Endothelial cell of umbilical vein (primary cell): ENCODE measurements at regions not wholly inside any gene's neighbourhood (a gene's known extent, or its start where the extent isn't known, plus 50 kb on each side); places are given as distances from the start of the nearest gene placed in this dataset.

Source experiments
- BruUV-seq: library from RNA; stranded (reverse); fragments of 400-500 nt; replicated peaks from 2 replicates; lab custom pipeline; 2021; lab: Mats Ljungman, UMichigan
- CTCF ChIA-PET: fragments of 300-600, 350-600 bp; sonication (Branson Sonifier 250); formaldehyde crosslinking; loops from one replicate; lab custom pipeline; 2021; ENCODE audit warnings: antibody characterized with exemption, inconsistent platforms; lab: Charles Lee
- POLR2A ChIA-PET: fragments of 300-600, 350-600 bp; sonication (Branson Sonifier 250); formaldehyde crosslinking; loops from one replicate; lab custom pipeline; 2021; ENCODE audit warnings: antibody characterized with exemption, inconsistent platforms; lab: Charles Lee
- DNase-seq: peaks from one replicate; pipeline ENCODE4 v3.0.0-alpha.2; 2011; ENCODE audit warnings: low read depth, low spot score
- FAIRE-seq: peaks from 2 replicates; lab custom pipeline; 2011; peaks lifted over from hg19 to GRCh38; lab: Jason Lieb, UNC
- H2AFZ ChIP-seq: 2 replicates; pipeline ENCODE4 v1.6.0; 2012; ENCODE audit warnings: low read depth, low read length, control low read depth, inconsistent platforms
- H3K27ac ChIP-seq: 2 replicates; pipeline ENCODE4 v1.5.1; 2011; ENCODE audit warnings: low read depth, mild to moderate bottlenecking, control low read depth, low read length, moderate library complexity; ENCODE audit not compliant: insufficient read depth
- H3K27me3 ChIP-seq, 2 experiments: 2 replicates each; pipeline versions ENCODE4 v1.6.0 to v1.6.1; 2011; ENCODE audit warnings: low read length in 2 of 2, mixed read lengths in 1 of 2; ENCODE audit not compliant: control insufficient read depth in 2 of 2, insufficient read depth in 2 of 2
- H3K36me3 ChIP-seq, 2 experiments: 2 replicates in 1 of 2; 3 replicates in 1 of 2; pipeline ENCODE4 v1.5.1; 2011; ENCODE audit warnings: low read length in 2 of 2, mild to moderate bottlenecking in 1 of 2, moderate library complexity in 1 of 2; ENCODE audit not compliant: control insufficient read depth in 2 of 2, insufficient read depth in 2 of 2; ENCODE audit errors: extremely low read depth in 1 of 2
- H3K4me1 ChIP-seq: 3 replicates; pipeline ENCODE4 v1.5.1; 2011; ENCODE audit warnings: mild to moderate bottlenecking, low read length; ENCODE audit not compliant: control insufficient read depth, insufficient read depth; ENCODE audit errors: extremely low read depth
- H3K4me2 ChIP-seq: 2 replicates; pipeline ENCODE4 v1.6.1; 2011; ENCODE audit warnings: low read length, control low read depth, mixed read lengths; ENCODE audit not compliant: insufficient read depth
- H3K4me3 ChIP-seq, 3 experiments: fragments of 200-600 bp in 1 of 3; sonication (generic), shearing (Covaris generic) in 1 of 3; replicated peaks in 1 of 3; 2 replicates each; pipeline ENCODE4 v1.5.1; 2011 to 2016; ENCODE audit warnings: control low read depth in 3 of 3, low read length in 3 of 3, mild to moderate bottlenecking in 2 of 3, inconsistent platforms in 1 of 3, low read depth in 1 of 3, moderate library complexity in 1 of 3; ENCODE audit not compliant: insufficient read depth in 1 of 3
- H3K79me2 ChIP-seq: 2 replicates; pipeline ENCODE4 v1.6.0; 2012; ENCODE audit warnings: low read length, inconsistent platforms; ENCODE audit not compliant: control insufficient read depth, insufficient read depth
- H3K9ac ChIP-seq: replicated peaks from 2 replicates; pipeline ENCODE3; 2011; ENCODE audit warnings: low read length, control low read depth; ENCODE audit not compliant: insufficient read depth; ENCODE audit errors: extremely low read depth
- H3K9me1 ChIP-seq: replicated peaks from 3 replicates; pipeline ENCODE4 v1.6.0; 2011; ENCODE audit warnings: mild to moderate bottlenecking, low read length; ENCODE audit not compliant: control insufficient read depth, insufficient read depth; ENCODE audit errors: extremely low read depth
- H3K9me3 ChIP-seq: replicated peaks from 2 replicates; pipeline ENCODE4 v1.5.1; 2012; ENCODE audit warnings: low read length, inconsistent platforms; ENCODE audit not compliant: control insufficient read depth, insufficient read depth
- H4K20me1 ChIP-seq: replicated peaks from 2 replicates; pipeline ENCODE3; 2011; ENCODE audit warnings: mild to moderate bottlenecking, low read length; ENCODE audit not compliant: control insufficient read depth, insufficient read depth; ENCODE audit errors: extremely low read depth
- CTCF ChIP-seq, 2 donors: IDR thresholded peaks; 1 replicate in 1 of 2; 2 replicates in 1 of 2; pipeline ENCODE4 v1.5.1; 2011; ENCODE audit warnings: low read length in 2 of 2, mild to moderate bottlenecking in 2 of 2, moderate library complexity in 2 of 2, control low read depth in 1 of 2, inconsistent platforms in 1 of 2, low read depth in 1 of 2; ENCODE audit not compliant: insufficient read depth in 1 of 2; ENCODE audit errors: extremely low read depth in 1 of 2
- EZH2 ChIP-seq: IDR thresholded peaks from 2 replicates; pipeline ENCODE4 v1.6.1; 2012; ENCODE audit warnings: borderline replicate concordance, low read depth, mild to moderate bottlenecking, moderate library complexity, low read length, inconsistent platforms; ENCODE audit not compliant: severe bottlenecking
- FOS ChIP-seq: IDR thresholded peaks from 2 replicates; pipeline ENCODE4 v1.6.1; 2011; ENCODE audit warnings: mild to moderate bottlenecking, low read length, moderate library complexity, borderline replicate concordance; ENCODE audit not compliant: insufficient read depth
- GATA2 ChIP-seq: IDR thresholded peaks from 2 replicates; pipeline ENCODE4 v1.7.0; 2011; ENCODE audit warnings: low read depth, mild to moderate bottlenecking, moderate library complexity, mixed read lengths, low read length; ENCODE audit not compliant: insufficient read length, insufficient read depth
- JUN ChIP-seq: IDR thresholded peaks from 2 replicates; pipeline ENCODE4 v1.6.1; 2011; ENCODE audit warnings: borderline replicate concordance, low read depth; ENCODE audit not compliant: insufficient read length, insufficient read depth
- MYC ChIP-seq: IDR thresholded peaks from one replicate; pipeline ENCODE4 v1.6.1; 2011; ENCODE audit warnings: mild to moderate bottlenecking, low read depth, low read length
- POLR2A ChIP-seq: IDR thresholded peaks from 2 replicates; pipeline ENCODE4 v1.6.1; 2012; ENCODE audit warnings: low read depth, mild to moderate bottlenecking, control low read depth, low read length
- POLR2AphosphoS5 ChIP-seq: IDR thresholded peaks from 2 replicates; pipeline ENCODE4 v1.6.1; 2012; ENCODE audit warnings: low read depth, mild to moderate bottlenecking, control low read depth, low read length, moderate library complexity; ENCODE audit not compliant: insufficient read depth
- dilution Hi-C: fragments of 300-500 bp; cut with MboI; formaldehyde crosslinking; loops from one replicate; pipeline ENCODE4 v1.15.0; 2019; ENCODE audit warnings: low sequenced_read_pairs; ENCODE audit not compliant: extremely low pct_ligation_motif_present
- intact Hi-C: fragments of 100-400 bp; cut with micrococcal nuclease; formaldehyde crosslinking; loops from one replicate; pipeline ENCODE4 v1.10.0; 2022
- TF ChIP-seq, protein P1 (sequence below): IDR thresholded peaks from 2 replicates; pipeline ENCODE4 v1.6.1; 2011; ENCODE audit not compliant: insufficient read depth, insufficient read length

GRCh38 chr18:66674286-66674685 lies 70.4 kb upstream of the CDH19 start:
- FAIRE-seq (no peak), DNase-seq (peak; percentile 5)
- Histone ChIP-seq H4K20me1 (no peaks in the 10 kb centered on the region), H3K9me3 (no peaks in the 10 kb centered on the region), H3K27ac (no peak overlapping the region), H2AFZ (no peak overlapping the region), H3K4me3 (no peak overlapping the region), H3K9me1 (no peaks in the 10 kb centered on the region), H3K9ac (no peak overlapping the region), H3K79me2 (no peaks in the 10 kb centered on the region), H3K4me2 (no peak overlapping the region), H3K36me3 (no peaks in the 10 kb centered on the region), H3K4me1 (no peaks in the 10 kb centered on the region), H3K27me3 (no peaks in the 10 kb centered on the region)
- dilution Hi-C loops, result no loop called here
- TF ChIP-seq GATA2, result no peak
- TF ChIP-seq EZH2, result no peak
- no peak for TF ChIP-seq POLR2AphosphoS5
- TF ChIP-seq MYC, result no peak
- no peak for TF ChIP-seq JUN
- TF ChIP-seq FOS, result no peak
- no peak for TF ChIP-seq POLR2A
- TF ChIP-seq CTCF (IDR thresholded peaks at IDR 0.05; ENCODE audit: extremely low read depth in 1 of 2, insufficient read depth in 1 of 2, low read depth in 1 of 2, low read length in 2 of 2), result no peak
- TF ChIP-seq, protein P1, sequence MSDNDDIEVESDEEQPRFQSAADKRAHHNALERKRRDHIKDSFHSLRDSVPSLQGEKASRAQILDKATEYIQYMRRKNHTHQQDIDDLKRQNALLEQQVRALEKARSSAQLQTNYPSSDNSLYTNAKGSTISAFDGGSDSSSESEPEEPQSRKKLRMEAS, result no peak
- BruUV-seq, result no TSS peak
- intact Hi-C loops, result no loop called here
- POLR2A ChIA-PET, result no interaction called here
- CTCF ChIA-PET, result no interaction called here
